ENCODE measurements at regions not wholly inside any gene's neighbourhood (a gene's known extent, or its start where the extent isn't known, plus 50 kb on each side); places are given as distances from the start of the nearest gene placed in this dataset.

DNA sequence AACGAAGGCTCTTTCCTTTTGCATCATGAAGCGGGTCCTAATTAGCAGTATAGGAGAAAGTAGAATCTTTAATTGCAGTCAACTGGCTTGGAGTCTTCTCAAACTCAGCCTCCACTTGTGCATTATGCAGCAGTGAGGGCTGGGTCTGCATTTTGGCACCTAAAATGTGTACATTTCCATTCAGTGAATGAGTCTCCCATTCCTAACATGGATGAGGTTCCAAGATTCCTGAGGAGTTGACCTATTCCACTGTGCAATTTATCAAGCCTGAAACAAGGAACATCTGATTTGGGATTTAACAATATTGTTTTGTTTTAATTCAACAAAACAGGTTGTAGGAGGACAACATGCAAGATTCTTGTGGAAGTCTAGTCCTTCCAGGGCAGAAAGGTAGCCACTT lies 171.8 kb upstream of the S1PR3 start:
- no peaks in the 10 kb centered on the region for H3K36me3 Mint-ChIP-seq (ENCODE audit: low read depth)
- no peak for DNase-seq (ENCODE audit: low read depth, low spot score)

DNA sequence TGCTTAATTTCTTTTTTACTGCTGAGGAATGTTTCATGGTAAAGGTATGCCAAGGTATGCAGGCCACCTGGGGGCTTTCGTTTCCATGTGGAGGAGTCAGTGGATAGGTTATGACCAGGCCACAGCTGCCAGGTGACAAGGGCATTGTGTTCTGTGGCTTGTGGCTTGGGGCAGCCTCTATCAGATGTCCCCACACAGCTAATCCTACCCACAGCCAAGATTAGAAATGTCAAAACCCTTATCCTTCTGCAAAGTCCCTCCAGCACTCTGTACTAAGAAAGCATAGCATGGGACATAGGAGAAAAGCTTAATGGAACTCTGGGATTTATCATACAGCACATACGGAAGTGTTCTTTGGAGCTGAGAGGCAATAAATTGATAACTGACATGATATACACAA lies 171.2 kb upstream of the S1PR3 start:
- DNase-seq (ENCODE audit: low read depth, low spot score) = no peak
- peaks cover 3% of the 10 kb centered on the region for H3K27me3 Mint-ChIP-seq (ENCODE audit: low read depth)
- H3K9me3 Mint-ChIP-seq = peaks cover 9% of the 10 kb centered on the region
- TF ChIP-seq, protein P1, sequence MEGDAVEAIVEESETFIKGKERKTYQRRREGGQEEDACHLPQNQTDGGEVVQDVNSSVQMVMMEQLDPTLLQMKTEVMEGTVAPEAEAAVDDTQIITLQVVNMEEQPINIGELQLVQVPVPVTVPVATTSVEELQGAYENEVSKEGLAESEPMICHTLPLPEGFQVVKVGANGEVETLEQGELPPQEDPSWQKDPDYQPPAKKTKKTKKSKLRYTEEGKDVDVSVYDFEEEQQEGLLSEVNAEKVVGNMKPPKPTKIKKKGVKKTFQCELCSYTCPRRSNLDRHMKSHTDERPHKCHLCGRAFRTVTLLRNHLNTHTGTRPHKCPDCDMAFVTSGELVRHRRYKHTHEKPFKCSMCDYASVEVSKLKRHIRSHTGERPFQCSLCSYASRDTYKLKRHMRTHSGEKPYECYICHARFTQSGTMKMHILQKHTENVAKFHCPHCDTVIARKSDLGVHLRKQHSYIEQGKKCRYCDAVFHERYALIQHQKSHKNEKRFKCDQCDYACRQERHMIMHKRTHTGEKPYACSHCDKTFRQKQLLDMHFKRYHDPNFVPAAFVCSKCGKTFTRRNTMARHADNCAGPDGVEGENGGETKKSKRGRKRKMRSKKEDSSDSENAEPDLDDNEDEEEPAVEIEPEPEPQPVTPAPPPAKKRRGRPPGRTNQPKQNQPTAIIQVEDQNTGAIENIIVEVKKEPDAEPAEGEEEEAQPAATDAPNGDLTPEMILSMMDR (conservative IDR thresholded peaks at IDR 0.05) = no peak
- peaks cover 7% of the 10 kb centered on the region for H3K4me1 Mint-ChIP-seq
- no peak overlapping the region for H3K27ac Mint-ChIP-seq (ENCODE audit: unreplicated experiment)
- H3K4me3 Mint-ChIP-seq = no peak overlapping the region
- no peaks in the 10 kb centered on the region for H3K36me3 Mint-ChIP-seq (ENCODE audit: low read depth)

More for the DNA sequence above, 171.8 kb upstream of the S1PR3 start:
- peak overlapping the region; percentile 63 for H3K27ac Mint-ChIP-seq (ENCODE audit: unreplicated experiment)
- H3K4me3 Mint-ChIP-seq = no peak overlapping the region
- H3K27me3 Mint-ChIP-seq (ENCODE audit: low read depth) = peaks cover 3% of the 10 kb centered on the region
- peaks cover 5% of the 10 kb centered on the region for H3K9me3 Mint-ChIP-seq
- H3K4me1 Mint-ChIP-seq = peaks cover 12% of the 10 kb centered on the region
- TF ChIP-seq, protein P1 (conservative IDR thresholded peaks at IDR 0.05) = no peak

DNA sequence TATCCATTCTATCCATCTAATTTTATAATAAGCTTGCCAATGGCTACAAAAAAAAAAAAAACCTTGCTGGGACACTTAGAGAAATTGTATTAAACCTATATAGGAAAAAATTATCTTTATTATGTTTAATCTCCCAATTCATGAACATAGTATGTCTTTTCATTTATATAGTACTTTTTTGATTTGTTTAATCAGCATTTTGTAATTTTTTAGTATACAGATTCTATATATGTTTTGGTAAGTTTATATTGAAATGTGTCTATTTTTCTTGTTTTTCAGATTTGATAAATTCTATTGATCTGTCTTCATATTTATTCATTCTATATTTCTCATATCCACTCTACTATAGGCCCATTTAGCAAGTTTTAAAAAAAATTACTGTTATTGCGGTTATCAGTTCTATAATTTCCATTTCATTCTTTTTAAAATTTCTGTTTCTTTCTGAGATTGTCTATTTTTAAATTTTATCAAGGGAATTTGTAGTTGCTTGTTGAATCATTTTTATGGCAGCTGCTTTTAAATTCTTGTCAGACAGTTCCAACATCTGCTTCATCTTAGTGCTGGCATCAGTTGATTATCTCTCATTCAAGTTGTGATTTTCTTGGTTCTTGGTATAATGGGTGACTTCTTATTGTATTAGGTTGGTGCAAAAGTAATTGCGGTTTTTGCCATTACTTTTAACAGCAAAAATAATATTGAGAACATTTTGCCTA lies 170.1 kb upstream of the S1PR3 start:
- H3K4me1 Mint-ChIP-seq = peaks cover 5% of the 10 kb centered on the region
- peaks cover 9% of the 10 kb centered on the region for H3K9me3 Mint-ChIP-seq
- H3K36me3 Mint-ChIP-seq (ENCODE audit: low read depth) = no peaks in the 10 kb centered on the region
- H3K27me3 Mint-ChIP-seq (ENCODE audit: low read depth) = peaks cover 3% of the 10 kb centered on the region
- H3K27ac Mint-ChIP-seq (ENCODE audit: unreplicated experiment) = no peak overlapping the region
- TF ChIP-seq, protein P1 (conservative IDR thresholded peaks at IDR 0.05) = no peak
- no peak overlapping the region for H3K4me3 Mint-ChIP-seq
- no peak for DNase-seq (ENCODE audit: low read depth, low spot score)

DNA sequence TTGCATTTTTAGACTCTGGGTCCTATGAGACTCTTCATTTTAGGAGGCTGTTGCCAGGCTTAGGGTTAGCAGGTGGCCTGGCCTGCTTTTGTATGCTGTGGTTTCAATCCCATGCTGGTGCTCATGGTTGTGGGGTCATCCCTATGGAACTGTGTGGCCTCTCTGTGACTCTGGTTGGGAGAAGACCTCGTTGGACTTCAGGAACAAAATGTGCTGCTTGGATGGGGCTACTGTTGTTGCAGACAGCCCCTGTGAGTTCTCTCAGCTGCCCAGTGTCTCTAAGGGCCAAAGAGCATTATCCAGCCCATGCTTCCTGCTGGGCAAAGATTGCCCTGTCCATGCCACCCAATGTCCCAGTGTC lies 169.5 kb upstream of the S1PR3 start:
- H3K4me3 Mint-ChIP-seq = no peak overlapping the region

DNA sequence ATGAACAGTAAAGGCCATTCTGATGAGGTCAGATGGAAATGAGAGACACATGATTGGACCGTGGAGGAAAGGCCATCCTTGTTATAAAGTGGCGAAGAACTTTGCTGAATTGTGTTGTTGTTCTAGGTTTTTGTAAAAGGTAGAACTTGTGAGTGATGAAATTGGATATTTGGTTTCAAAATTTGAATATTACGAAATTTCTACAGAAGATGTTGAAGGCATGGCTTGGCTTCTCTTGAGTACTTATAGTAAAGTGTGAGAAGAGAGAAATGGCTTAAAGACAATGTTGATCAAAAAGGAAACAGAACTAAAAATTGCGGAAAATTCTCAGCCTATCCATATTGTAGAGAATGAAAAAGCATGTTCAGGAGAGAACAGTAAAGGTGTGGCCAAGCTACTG lies 166.6 kb upstream of the S1PR3 start:
- Mint-ChIP-seq H3K9me3 (peaks cover 9% of the 10 kb centered on the region), H3K36me3 (ENCODE audit: low read depth) (no peaks in the 10 kb centered on the region), H3K4me1 (peaks cover 7% of the 10 kb centered on the region), H3K27ac (ENCODE audit: unreplicated experiment) (no peak overlapping the region), H3K27me3 (ENCODE audit: low read depth) (peaks cover 12% of the 10 kb centered on the region), H3K4me3 (no peak overlapping the region)
- no peak for DNase-seq (ENCODE audit: low read depth, low spot score)
- TF ChIP-seq, protein P1 (conservative IDR thresholded peaks at IDR 0.05) = no peak

More for the DNA sequence above, 169.5 kb upstream of the S1PR3 start:
- H3K27me3 Mint-ChIP-seq (ENCODE audit: low read depth) = peaks cover 3% of the 10 kb centered on the region
- H3K36me3 Mint-ChIP-seq (ENCODE audit: low read depth) = no peaks in the 10 kb centered on the region
- peaks cover 9% of the 10 kb centered on the region for H3K9me3 Mint-ChIP-seq
- H3K27ac Mint-ChIP-seq (ENCODE audit: unreplicated experiment) = no peak overlapping the region
- TF ChIP-seq, protein P1 (conservative IDR thresholded peaks at IDR 0.05) = no peak
- peaks cover 5% of the 10 kb centered on the region for H3K4me1 Mint-ChIP-seq
- DNase-seq (ENCODE audit: low read depth, low spot score) = no peak
